Embryonic facial prominence (tissue), 1 donor: ENCODE measurements at regions not wholly inside any gene's neighbourhood (a gene's known extent, or its start where the extent isn't known, plus 50 kb on each side); places are given as distances from the start of the nearest gene placed in this dataset.
"Not testable (repeated sequence)": the region's sequence is repeated elsewhere in the genome, so short reads cannot be mapped to it uniquely, and the experiment has no call there.

Experiments
- DNase-seq: peaks from one replicate; pipeline ENCODE4 v3.0.0-alpha.2; 2016; ENCODE audit errors: extremely low spot score

DNA sequence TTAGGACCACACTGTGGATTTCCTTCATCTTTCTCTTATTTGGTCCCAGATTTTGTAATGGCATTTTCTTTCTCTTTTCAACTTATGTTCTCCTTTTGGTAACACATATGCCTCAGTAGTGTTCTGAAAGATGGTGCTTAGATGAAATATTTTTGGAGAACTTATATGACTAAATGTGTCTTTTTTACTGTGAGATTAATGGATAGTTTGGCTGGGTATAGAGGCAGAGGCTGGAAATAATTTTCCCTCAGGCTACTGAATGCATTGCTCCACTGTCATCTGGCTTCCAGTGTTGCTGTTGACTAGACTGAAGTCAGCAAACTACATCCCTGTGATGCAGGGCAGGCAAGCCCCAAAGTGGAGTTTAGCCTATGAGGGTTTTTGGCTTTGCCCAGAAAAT lies 450.9 kb downstream of the DMAC1 start:
- DNase-seq: no peak

GRCh38 chr9:7347556-7347955 lies 452.0 kb downstream of the DMAC1 start:
- no peak for DNase-seq

DNA sequence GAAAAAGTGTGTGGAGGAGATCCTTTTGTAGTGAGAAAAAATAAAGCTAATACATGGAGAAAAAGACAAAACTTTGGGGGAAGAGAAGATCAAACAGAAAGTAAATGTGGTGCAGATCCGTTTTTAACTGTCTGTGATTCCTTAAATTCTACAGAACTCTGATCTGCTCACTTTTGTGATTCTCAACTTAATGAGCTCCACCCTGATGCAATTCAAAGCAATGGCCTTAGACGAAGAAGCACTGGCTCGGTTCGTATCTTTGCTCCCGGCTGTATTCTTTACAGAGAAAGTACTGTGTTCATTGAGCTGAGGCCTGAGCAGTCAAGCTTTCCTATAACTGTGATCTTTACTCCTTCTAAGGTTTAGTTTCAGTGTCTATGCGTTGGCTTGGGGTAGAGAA lies 453.4 kb downstream of the DMAC1 start:
- DNase-seq: no peak

GRCh38 chr9:7342736-7343135 lies 456.8 kb downstream of the DMAC1 start:
- no peak for DNase-seq

GRCh38 chr9:7342229-7342628 lies 457.3 kb downstream of the DMAC1 start:
- peak; percentile 38 for DNase-seq

- no peak for DNase-seq
Measured at GRCh38 chr9:7341571-7341970, 458.0 kb downstream of the DMAC1 start.

DNA sequence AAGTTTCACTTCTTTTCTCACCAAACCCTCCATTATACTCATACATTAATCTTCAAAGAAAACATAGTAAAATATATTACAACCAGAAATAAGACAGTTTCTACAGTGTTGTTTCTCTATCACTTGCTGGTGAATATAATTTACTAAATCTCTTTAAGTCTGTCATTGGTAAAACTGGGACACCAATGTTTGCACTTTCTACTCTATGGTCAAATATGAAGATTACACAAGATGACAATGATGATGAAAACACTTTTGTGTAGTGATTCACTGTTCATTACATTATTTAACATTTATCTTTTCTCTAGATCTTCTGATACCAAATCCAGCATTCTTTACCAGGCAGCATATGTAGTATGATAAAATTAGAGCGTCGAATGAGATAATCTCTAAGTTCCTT lies 459.1 kb downstream of the DMAC1 start:
- DNase-seq: no peak

DNA sequence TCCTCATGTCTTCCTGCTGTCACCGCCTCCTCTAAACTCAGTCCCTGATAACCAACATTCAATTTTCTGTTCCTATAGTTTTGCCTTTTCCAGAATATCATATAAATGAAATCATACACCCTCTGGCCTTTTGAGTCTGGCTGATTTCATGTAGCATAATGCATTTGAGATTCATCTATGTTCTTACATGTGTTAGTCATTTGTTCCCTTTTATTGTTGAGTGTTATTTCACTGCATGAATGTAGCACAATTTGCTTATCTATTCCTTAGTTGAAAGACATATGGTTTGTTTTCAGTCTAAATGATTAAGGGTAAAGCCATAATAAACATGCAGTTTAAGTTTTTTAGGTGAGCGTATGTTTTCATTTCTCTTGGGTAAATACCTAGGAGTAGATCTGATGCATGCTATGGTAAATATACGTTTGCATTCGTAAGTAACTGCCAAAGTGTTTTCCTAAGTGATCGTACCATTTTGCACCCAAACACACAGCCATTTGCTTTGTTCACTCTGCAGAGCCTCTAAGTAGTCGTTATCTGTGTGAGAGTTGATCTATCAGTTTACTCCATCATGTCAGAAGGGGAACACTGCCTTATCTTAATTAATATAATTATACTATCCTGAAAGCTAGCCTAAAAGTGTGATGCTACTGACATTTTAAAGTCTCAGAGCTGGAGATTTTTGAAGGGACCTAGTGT lies 460.8 kb downstream of the DMAC1 start:
- no peak for DNase-seq

GRCh38 chr9:7336356-7337065 lies 463.1 kb downstream of the DMAC1 start:
- no peak for DNase-seq

GRCh38 chr9:7333719-7334118 lies 465.9 kb downstream of the DMAC1 start:
- DNase-seq: no peak

- no peak for DNase-seq
Measured at GRCh38 chr9:7332780-7333179, 466.8 kb downstream of the DMAC1 start.

DNA sequence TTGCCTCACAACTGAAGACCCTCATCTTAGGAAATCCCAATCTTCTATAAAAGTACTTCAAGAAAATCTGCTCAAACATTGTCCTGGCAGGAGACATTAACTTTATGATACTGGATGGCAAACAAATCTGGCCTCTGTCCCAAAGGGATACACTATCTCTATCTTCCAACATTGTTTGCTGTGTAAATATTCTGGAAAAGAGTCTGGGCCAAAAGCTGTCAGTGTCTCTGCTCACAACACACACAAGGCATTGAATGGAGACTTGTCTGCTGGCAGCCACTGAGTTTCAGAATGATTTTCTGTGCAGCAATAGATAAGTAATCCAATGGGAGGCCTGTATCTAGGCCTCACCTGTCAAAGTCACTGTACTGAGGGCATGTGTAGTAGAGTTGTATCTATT lies 471.1 kb downstream of the DMAC1 start:
- no peak for DNase-seq

DNA sequence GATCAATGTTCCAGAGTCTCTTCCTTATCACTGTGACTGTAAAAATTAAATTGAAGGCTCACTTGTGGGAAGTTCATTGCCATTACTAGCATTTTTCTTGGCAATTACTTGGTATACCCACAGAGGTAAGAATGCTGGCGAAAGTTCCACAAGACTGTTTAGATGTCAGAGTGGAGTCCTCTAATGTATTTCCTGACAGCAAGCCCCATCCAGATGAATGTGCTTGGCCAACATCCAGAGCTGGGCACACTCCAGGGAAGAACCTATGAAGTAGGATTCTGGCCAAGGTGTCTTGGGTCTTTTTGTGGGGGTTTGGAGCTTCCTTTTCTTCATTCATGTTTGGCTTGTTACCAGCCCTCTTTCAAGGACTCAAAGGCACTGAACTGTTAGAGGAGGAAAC lies 473.6 kb downstream of the DMAC1 start:
- no peak for DNase-seq

GRCh38 chr9:7324152-7324598 lies 475.4 kb downstream of the DMAC1 start:
- DNase-seq: no peak

DNA sequence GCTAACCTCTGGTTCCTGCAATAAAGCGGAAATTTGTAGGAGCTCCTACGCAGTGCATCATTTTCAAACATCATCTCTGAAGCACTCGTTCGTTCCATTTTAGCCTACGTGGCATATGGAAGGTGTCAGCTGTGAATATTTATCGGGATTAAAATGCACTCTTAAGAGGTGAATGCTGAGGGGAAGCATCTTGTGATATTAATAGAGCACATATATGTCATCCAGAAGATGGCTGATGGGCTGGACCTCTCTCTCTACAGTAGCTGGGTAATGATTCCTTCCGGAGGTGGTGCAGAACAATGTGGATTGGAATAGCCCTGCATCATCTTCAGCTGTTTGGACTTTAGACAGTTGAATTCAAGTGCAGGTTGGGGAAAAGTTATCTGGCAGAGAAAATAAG lies 478.7 kb downstream of the DMAC1 start:
- DNase-seq: no peak

- no peak for DNase-seq
Measured at GRCh38 chr9:7320139-7320538, 479.4 kb downstream of the DMAC1 start.

DNA sequence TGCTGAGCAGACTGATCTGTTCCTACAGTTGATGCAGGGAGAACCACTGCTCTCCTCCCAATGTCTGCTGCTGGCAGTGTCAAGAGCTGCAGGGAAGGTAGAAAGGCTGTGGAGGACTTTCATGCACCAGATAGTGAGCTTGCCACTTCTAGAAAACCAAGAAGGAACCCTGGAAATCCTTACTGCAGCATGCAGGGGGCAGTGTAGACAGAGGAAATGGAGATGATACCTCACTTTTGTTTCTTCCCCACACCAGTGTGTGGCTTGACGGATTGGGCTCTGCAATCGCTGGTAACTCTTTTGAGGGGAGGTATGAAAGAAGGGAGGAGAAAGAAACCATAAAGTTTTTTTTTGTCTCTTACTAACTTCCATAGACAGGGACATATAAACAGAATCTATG lies 480.7 kb downstream of the DMAC1 start:
- no peak for DNase-seq

DNA sequence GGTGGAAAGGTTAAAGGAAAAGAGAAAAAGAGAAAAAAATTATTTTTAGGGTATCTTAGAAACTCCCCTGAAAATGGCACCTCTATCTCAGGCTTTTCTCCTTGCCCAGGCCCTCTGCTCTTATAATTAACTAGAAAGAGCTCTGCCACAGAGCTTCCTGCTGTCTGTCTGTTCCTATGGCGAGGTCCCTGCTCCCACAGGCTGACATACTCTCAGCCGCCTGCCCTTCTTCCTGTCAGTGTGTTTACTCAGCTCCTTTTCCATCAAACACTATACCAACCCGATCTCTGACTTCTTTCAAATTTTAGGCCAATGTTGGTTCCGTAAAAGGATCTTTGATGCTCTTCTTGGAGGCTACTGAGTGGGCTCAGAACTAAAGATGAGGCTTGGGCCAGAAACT lies 482.6 kb downstream of the DMAC1 start:
- DNase-seq: no peak

- DNase-seq: no peak
Measured at GRCh38 chr9:7316166-7316795, 483.3 kb downstream of the DMAC1 start.

- no peak for DNase-seq
Measured at GRCh38 chr9:7315746-7316145, 483.8 kb downstream of the DMAC1 start.

DNA sequence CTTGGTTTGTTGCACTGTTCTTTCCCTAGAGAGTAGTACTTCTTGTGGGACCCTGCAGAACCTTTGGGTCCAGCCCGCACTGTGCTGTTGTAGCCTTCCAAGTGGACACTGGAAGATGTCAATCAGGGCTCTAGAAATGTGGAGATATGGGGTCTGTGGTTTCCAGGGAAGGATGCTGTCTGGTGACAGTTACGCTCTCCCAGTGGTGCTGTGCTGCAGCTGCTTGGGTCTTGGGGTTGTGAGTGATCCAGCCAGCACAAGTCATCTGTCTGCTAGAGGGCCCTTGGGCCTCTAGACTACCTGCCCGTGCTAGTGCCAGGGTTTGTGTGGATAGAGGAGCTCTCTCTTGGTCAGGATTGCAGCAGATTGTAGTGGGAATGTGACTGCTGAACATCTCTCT lies 484.5 kb downstream of the DMAC1 start:
- DNase-seq: no peak

GRCh38 chr9:7313389-7313788 lies 486.2 kb downstream of the DMAC1 start:
- no peak for DNase-seq

DNA sequence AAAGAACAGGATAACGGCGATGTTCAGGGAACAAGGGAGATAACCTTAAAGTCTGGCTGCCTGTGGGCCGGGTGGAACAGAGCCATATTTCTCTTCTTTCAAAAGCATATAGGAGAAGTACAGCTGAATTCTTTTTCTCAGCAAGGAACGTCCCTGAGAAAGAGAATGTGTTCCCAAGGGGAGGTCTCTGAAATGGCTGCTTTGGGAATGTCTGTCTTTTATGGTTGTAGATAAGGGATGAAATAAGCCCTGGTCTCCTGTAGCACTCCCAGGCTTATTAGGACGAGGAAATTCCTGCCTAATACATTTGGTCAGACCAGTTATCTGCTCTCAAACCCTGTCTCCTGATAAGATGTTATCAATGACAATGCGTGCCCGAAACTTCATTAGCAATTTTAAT lies 490.5 kb downstream of the DMAC1 start:
- DNase-seq: not testable (repeated sequence)
